ENCODE measurements at regions not wholly inside any gene's neighbourhood (a gene's known extent, or its start where the extent isn't known, plus 50 kb on each side); places are given as distances from the start of the nearest gene placed in this dataset.

DNA sequence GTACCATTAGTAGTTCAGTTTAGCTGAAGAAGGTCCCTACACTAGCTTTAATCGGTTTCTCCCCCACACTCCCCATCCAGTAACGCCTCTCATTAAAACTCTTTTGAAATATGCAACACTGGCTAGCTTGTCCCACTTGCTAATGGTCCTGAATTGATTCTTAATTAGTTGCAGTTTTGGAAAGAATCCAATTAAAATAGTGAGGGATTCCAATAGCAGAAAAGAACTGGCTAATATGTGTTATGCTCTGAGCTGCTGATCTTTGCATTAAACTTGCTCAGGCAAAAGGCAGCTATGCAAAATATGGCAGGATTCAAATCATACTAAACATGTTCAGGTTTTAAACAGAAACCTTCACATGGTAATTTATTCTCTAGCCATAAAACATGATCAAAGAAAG lies 252.5 kb upstream of the HNRNPA3 start:
- no peak for DNase-seq
- intact Hi-C loops (cut with DNase I, micrococcal nuclease): no loop called here
- H3K36me3 Mint-ChIP-seq (ENCODE audit: low read depth): no peaks in the 10 kb centered on the region
- no peak overlapping the region for H3K27ac Mint-ChIP-seq
- H3K4me3 Mint-ChIP-seq: no peak overlapping the region
- no peak for ATAC-seq
- ChIA-PET CTCF (no interaction called here), POLR2A (no interaction called here)
- no peaks in the 10 kb centered on the region for H3K9me3 Mint-ChIP-seq (ENCODE audit: low read depth)
- peaks cover 12% of the 10 kb centered on the region for H3K27me3 Mint-ChIP-seq
- no peaks in the 10 kb centered on the region for H3K4me1 Mint-ChIP-seq

DNA sequence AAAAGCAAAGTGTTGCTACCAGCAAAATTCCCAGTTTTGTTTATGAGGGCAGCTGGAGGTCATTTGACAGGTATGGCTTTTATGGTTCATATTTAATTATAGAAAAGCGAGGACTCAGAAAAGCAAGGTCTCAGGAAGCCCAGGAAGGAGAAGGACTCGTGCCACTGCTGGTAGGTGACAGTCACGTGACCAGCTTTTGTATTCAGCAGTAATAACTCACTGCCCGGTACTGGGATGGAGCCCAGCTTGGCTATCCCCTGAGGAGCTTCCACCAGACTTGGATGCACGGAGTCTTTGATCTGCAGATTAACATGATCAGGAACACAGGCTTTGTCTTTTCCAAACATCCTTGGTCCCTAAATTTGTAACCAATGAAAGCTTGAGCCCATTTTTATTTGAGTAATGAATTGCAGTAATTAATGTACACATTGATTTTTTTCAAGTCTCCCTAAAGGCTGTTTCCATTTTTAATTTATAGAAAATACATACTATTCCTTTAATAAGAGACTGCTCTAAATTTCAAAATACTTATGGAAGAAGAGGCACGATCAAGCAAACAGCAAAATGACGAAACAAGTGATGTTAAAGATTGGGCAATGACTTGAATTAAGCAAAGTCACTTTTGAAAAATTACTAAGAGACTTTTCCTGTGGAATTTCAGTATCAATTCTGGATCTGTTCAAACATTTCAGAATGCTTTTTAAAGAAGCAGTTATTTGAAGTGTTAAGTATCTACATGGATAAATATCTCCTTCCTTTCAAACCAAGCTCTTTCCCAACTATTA lies 251.7 kb upstream of the HNRNPA3 start:
- ChIA-PET CTCF (interaction anchor here (0.7 kb wide), 1 partner anchor 66 kb away, joined by 3 read pairs; no protein-coding TSS in a partner anchor), POLR2A (interaction anchor here (0.6 kb wide), 1 partner anchor 219 kb away, joined by 3 read pairs; no protein-coding TSS in a partner anchor)
- DNase-seq: no peak
- Mint-ChIP-seq H3K4me1 (no peaks in the 10 kb centered on the region), H3K36me3 (ENCODE audit: low read depth) (no peaks in the 10 kb centered on the region), H3K4me3 (no peak overlapping the region), H3K27ac (no peak overlapping the region), H3K9me3 (ENCODE audit: low read depth) (no peaks in the 10 kb centered on the region), H3K27me3 (peaks cover 9% of the 10 kb centered on the region)
- intact Hi-C loops (cut with DNase I, micrococcal nuclease): no loop called here
- no peak for ATAC-seq

DNA sequence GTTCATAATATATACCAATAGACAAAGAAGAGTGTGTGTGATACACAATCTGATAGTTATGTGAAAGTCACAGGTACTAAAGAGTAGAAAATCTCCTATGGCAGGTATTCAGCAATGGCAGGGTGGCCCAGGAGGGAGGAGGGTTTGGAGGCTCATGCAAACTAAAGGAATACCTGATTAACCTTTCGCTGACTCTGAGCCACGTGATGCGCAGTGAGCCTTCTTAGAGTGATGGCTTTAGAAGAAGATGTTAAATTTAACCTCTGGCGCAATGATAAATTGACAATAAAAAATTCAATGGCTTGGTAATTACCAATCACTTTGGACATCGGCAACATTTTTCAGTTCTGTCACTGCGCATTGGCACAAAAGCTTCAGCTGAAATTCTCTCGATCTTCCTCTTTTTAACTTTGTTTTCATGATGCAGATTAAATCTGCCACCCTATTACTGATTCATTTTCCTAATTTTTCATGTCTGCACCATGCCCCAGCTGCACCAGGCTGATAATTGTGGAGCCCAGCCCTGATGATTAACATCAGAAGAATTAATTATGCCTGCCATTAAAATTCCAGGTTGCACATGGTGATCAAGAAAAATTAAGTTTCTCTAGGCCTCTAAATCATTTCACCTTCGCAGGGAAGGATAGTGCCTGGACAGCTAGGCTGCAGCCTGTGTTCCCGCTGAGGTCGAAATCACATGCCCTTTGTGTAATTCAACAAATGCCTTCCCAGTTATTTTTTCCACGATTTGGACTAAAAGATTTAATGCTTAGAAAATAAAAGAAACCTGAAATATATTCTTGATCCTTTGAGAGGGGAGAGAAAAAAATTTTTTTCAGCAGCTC lies 250.6 kb upstream of the HNRNPA3 start:
- H3K4me1 Mint-ChIP-seq: no peaks in the 10 kb centered on the region
- H3K36me3 Mint-ChIP-seq (ENCODE audit: low read depth): no peaks in the 10 kb centered on the region
- no peak overlapping the region for H3K4me3 Mint-ChIP-seq
- intact Hi-C loops (cut with DNase I, micrococcal nuclease): no loop called here
- ATAC-seq: no peak
- CTCF ChIA-PET: interaction anchor here (0.9 kb wide), 2 partner anchors 47 to 136 kb away, joined by 3 read pairs; no protein-coding TSS in a partner anchor
- POLR2A ChIA-PET: no interaction called here
- no peaks in the 10 kb centered on the region for H3K9me3 Mint-ChIP-seq (ENCODE audit: low read depth)
- H3K27me3 Mint-ChIP-seq: peaks cover 9% of the 10 kb centered on the region
- no peak for DNase-seq
- no peak overlapping the region for H3K27ac Mint-ChIP-seq

DNA sequence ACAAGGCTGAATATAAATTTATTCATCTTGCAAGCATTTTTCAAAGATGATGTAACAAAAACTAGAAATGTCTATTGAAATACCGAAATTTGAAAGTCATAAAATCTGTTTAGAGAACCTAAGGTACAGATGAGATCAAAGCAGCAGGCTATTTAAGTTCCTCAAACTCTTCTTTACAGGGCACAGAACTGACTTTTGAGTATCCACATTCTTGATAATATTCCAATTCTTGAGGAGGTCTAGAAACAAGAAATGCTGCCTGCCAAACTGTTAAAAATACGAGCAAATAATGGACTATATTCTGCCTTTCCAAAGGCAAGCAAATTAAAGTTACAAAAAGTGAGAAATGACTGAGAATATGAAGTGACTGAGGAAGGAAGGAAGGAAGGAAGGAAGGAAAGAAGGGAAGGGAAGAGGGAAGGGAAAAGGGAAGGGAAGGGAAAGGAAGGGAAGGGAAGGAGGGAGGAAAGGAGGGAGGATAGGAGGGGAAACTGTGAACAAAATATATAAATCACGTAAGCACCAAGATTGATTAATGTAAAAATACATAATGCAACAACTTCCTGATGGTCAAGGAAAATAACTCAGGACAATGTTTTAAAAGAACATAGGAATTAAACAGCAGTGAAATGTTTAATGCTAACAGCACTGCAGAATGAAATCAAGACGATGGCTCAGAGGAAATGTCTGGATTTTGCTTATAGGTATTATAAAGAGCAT lies 248.9 kb upstream of the HNRNPA3 start:
- CTCF ChIA-PET: no interaction called here
- intact Hi-C loops (cut with DNase I, micrococcal nuclease): no loop called here

DNA sequence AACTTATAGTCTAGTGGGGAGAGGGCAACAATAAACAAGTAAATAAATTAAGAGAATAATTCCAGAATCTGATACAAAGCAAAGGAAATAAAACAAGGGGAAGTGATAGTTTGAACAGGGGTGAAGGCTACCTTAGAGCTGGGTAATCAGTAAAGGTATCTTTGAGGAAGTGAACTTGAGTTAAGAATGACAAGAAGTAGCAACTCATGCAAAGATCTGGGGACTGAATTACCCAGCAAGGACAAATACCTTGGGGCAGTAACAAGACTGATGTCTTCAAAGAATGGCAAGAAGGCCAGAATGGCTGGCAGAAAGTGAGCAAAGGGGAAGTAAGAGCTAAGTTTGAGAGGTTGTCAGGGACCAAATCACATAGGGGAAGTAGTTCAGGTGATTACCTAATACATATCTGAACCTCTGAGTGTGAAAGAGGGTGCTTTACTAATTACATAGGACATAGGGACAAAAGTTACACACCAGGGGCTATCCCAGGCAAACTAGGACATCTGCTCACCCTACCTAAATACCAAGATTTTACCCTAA lies 244.6 kb upstream of the HNRNPA3 start:
- H3K4me3 Mint-ChIP-seq: no peak overlapping the region
- H3K36me3 Mint-ChIP-seq (ENCODE audit: low read depth): no peaks in the 10 kb centered on the region
- H3K9me3 Mint-ChIP-seq (ENCODE audit: low read depth): no peaks in the 10 kb centered on the region
- DNase-seq (no peak), ATAC-seq (no peak)
- ChIA-PET CTCF (interaction anchor here (0.6 to 0.7 kb wide), 3 partner anchors 9 to 1184 kb away, joined by 3 read pairs; no protein-coding TSS in a partner anchor), POLR2A (no interaction called here)
- H3K4me1 Mint-ChIP-seq: no peaks in the 10 kb centered on the region
- H3K27me3 Mint-ChIP-seq: peaks cover 5% of the 10 kb centered on the region
- intact Hi-C loops (cut with DNase I, micrococcal nuclease): no loop called here
- no peak overlapping the region for H3K27ac Mint-ChIP-seq

More for the DNA sequence above, 248.9 kb upstream of the HNRNPA3 start:
- no peaks in the 10 kb centered on the region for H3K9me3 Mint-ChIP-seq (ENCODE audit: low read depth)
- DNase-seq (no peak), ATAC-seq (no peak)
- no peak overlapping the region for H3K4me3 Mint-ChIP-seq
- peaks cover 5% of the 10 kb centered on the region for H3K27me3 Mint-ChIP-seq
- no peak overlapping the region for H3K27ac Mint-ChIP-seq
- H3K36me3 Mint-ChIP-seq (ENCODE audit: low read depth): no peaks in the 10 kb centered on the region
- no peaks in the 10 kb centered on the region for H3K4me1 Mint-ChIP-seq
- POLR2A ChIA-PET: interaction anchor here (0.7 kb wide), 1 partner anchor 296 kb away, joined by 5 read pairs; no protein-coding TSS in a partner anchor

DNA sequence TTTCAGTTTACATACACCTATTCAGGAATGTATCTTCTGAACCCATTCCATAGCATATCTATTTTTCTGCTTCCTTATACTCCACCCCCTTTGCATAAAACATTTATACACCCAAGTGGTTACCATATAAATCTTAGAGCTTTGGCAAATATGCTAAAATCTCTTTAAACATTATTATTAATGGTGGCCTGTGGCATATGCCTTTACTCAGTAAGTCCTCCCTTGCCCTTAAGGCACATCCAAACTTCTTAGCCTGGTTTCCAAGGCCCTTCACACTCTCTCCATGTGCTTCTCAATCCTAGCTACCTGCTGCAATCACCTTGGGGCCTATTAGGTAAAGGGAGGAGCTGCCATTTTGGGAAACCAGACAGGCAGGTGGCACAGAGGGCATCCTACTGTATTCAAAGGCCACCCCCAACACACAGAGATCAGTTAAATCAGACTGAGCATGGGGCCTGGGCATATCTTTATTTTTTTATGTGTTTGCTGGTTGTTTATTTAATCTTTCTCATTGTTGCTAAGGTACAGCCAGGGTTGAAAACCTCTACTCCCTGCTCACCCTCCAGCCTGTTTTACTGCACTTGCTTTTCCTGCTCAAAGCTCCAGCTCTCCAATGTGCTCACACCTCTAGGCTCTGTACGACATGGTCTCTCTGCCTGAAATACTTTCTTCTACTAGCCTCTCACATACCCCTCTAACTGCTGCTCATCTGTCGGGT lies 242.8 kb upstream of the HNRNPA3 start:
- no peaks in the 10 kb centered on the region for H3K4me1 Mint-ChIP-seq
- ATAC-seq (no peak), DNase-seq (no peak)
- H3K27ac Mint-ChIP-seq: no peak overlapping the region
- H3K27me3 Mint-ChIP-seq: peaks cover 3% of the 10 kb centered on the region
- intact Hi-C loops (cut with DNase I, micrococcal nuclease): no loop called here
- ChIA-PET POLR2A (no interaction called here), CTCF (no interaction called here)
- no peaks in the 10 kb centered on the region for H3K36me3 Mint-ChIP-seq (ENCODE audit: low read depth)
- H3K9me3 Mint-ChIP-seq (ENCODE audit: low read depth): no peaks in the 10 kb centered on the region
- no peak overlapping the region for H3K4me3 Mint-ChIP-seq

DNA sequence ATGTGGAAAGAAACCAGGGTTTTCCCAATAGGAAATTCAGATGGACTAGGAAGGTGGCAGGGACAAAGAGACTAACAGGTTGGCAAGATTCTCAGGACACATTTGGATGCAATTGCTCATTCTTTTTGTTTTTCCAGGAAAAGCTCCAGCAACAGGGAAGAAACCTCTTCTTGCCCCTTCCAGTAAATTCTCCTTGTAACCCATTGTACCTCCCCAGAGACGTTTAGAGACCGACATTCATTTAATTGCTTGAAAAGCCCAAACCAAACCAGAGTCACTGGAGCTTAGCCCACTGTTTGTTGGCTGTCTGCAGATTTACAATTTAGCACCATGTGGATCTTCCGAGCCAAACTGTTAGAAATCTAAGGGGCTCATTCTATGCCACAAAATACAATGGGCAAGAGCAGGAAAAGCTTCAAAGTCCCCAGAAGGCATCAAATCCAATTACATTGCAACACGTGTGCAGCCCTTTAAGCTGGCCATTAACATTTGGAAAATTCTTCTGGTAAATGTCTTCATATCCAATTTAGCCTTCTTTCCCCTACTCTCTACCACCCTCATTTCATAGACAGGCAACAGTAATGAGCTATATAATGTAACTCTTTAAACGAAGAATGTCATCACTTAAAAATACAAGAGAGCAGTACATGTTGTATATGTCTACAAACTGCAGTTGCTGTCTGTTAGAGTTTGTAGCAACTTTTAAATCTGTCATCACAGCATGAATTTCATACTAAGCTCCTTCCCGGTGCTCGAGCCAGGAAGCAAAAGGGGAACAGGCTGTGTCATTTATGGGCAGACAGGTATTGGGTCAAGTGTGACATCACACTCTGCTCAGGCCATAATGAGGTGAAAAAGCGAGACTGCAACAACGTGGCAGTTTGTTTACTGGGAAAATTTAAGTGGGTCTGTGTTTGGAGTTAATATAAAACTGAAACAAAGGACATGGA lies 235.6 kb upstream of the HNRNPA3 start:
- DNase-seq (no peak), ATAC-seq (no peak)
- POLR2A ChIA-PET: no interaction called here
- H3K27ac Mint-ChIP-seq: no peak overlapping the region
- no peaks in the 10 kb centered on the region for H3K4me1 Mint-ChIP-seq
- no peak overlapping the region for H3K4me3 Mint-ChIP-seq
- peaks cover 3% of the 10 kb centered on the region for H3K27me3 Mint-ChIP-seq
- H3K9me3 Mint-ChIP-seq (ENCODE audit: low read depth): no peaks in the 10 kb centered on the region
- CTCF ChIA-PET: no interaction called here
- intact Hi-C loops (cut with DNase I, micrococcal nuclease): no loop called here
- H3K36me3 Mint-ChIP-seq (ENCODE audit: low read depth): no peaks in the 10 kb centered on the region

DNA sequence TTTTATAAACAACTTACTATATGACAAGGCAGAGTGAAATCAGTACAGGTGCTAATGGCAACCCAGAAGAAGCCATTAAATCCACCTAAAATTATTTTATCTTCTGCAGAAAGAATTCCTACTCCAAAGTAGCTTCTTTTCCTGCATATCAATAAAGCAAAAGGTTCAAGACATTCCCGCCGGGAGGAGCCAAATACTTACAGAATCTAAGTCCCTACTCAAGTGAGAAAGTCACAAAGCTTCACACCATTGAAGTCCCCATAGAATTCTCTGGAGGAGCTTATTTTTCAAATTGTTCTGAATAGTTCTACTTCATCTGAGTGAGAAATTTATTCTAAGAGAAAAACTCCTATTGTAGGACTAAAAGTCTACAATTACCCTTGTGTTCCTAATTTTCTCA lies 233.7 kb upstream of the HNRNPA3 start:
- Mint-ChIP-seq H3K9me3 (ENCODE audit: low read depth) (no peaks in the 10 kb centered on the region), H3K27me3 (no peaks in the 10 kb centered on the region), H3K4me3 (no peak overlapping the region), H3K4me1 (no peaks in the 10 kb centered on the region), H3K27ac (no peak overlapping the region), H3K36me3 (ENCODE audit: low read depth) (no peaks in the 10 kb centered on the region)
- intact Hi-C loops (cut with DNase I, micrococcal nuclease): no loop called here
- ChIA-PET POLR2A (interaction anchor here (0.6 kb wide), 1 partner anchor 105 kb away, joined by 4 read pairs; no protein-coding TSS in a partner anchor), CTCF (no interaction called here)
- DNase-seq (no peak), ATAC-seq (no peak)

DNA sequence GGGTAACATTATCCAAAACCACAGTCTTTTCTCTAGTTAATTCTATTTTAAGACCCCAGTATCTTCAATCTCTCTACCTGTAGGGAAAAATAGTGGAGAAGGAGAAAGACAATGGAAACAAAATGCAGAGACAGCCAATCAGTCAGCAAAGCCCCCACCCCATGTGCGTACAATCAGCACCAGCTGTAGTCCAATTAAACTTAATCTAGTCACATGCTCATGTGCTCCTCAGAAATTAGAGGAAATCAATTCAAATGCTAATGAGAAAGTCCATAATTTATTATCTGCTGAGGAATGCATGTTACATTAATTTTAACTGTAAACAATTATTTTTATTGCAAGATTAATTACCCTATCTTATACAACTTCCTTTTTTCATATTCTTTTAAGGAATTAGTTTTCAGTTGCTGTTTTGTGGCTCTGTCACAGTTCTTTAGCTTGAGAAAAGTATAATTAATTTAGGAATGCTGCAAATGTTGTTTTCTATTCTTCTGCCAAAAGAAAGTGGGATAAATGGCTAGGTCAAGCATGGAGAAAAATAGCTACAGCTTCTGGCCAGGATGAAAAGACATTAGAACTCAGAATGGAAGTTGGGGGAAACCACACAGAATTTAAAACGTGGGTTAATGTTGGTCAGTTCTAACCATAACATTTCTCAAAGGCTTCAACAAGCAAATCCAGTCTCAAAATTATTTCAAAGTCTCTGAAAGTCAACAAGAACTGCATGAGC lies 232.4 kb upstream of the HNRNPA3 start:
- Mint-ChIP-seq H3K27ac (no peak overlapping the region), H3K27me3 (no peaks in the 10 kb centered on the region), H3K4me3 (no peak overlapping the region), H3K9me3 (ENCODE audit: low read depth) (no peaks in the 10 kb centered on the region), H3K36me3 (ENCODE audit: low read depth) (no peaks in the 10 kb centered on the region), H3K4me1 (no peaks in the 10 kb centered on the region)
- DNase-seq (no peak), ATAC-seq (no peak)
- intact Hi-C loops (cut with DNase I, micrococcal nuclease): no loop called here
- POLR2A ChIA-PET: no interaction called here
- CTCF ChIA-PET: interaction anchor here (1.3 to 1.5 kb wide), 2 partner anchors 8 to 168 kb away, joined by 4 to 8 read pairs; no protein-coding TSS in a partner anchor

DNA sequence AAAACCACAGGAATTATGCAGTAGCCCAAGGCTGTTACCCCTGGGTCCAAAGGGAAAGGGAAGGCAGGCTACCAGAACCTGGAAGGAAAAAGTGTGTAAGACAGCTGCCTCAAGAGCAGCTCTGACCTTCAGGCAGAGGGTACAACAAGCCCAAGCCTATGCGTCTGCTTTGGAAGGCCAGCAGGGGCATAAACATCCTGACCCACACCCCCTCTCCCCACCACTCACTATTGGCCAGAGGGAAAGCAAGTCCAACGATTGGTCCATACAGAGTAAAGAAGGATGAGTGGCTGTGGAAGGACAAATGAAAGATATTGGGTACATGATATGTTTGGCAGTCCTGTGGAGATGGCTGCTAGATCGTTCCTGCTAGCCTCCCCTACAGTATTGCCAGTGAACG lies 227.6 kb upstream of the HNRNPA3 start:
- Mint-ChIP-seq H3K4me1 (no peaks in the 10 kb centered on the region), H3K36me3 (ENCODE audit: low read depth) (no peaks in the 10 kb centered on the region), H3K9me3 (ENCODE audit: low read depth) (no peaks in the 10 kb centered on the region), H3K27ac (no peak overlapping the region), H3K4me3 (no peak overlapping the region), H3K27me3 (peaks cover 5% of the 10 kb centered on the region)
- intact Hi-C loops (cut with DNase I, micrococcal nuclease): no loop called here
- ChIA-PET POLR2A (no interaction called here), CTCF (no interaction called here)
- no peak for DNase-seq
- no peak for ATAC-seq

Data from activated CD4-positive, alpha-beta T cell treated with anti-CD3 and anti-CD28 coated beads for 36 hours (primary cell).